H1 (cell line): ENCODE measurements at regions not wholly inside any gene's neighbourhood (a gene's known extent, or its start where the extent isn't known, plus 50 kb on each side); places are given as distances from the start of the nearest gene placed in this dataset.
A peak's percentile ranks its signal among the peaks of the same experiment; 100 is the strongest.

Source experiments
- CTCF ChIA-PET: fragments of 300-600 bp; sonication (Branson Sonifier 250); formaldehyde crosslinking; loops from one replicate; lab custom pipeline; 2021; ENCODE audit not compliant: partially characterized antibody; lab: Charles Lee
- POLR2A ChIA-PET: fragments of 300-600 bp; sonication (Branson Sonifier 250); formaldehyde crosslinking; loops from one replicate; lab custom pipeline; 2021; ENCODE audit warnings: inconsistent platforms; ENCODE audit not compliant: partially characterized antibody; lab: Charles Lee
- DNase-seq, 2 experiments: peaks; one replicate each; pipeline versions ENCODE4 v3.0.0 to v3.0.0-alpha.2; 2010 to 2022; ENCODE audit warnings: low spot score in 2 of 2, low read depth in 1 of 2, mixed read lengths in 1 of 2
- FAIRE-seq: peaks from 2 replicates; lab custom pipeline; 2011; peaks lifted over from hg19 to GRCh38; lab: Jason Lieb, UNC
- H2AFZ ChIP-seq: 2 replicates; pipeline ENCODE4 v1.8.1; 2012; ENCODE audit warnings: low read length, inconsistent platforms
- H2AK5ac ChIP-seq: 2 replicates; pipeline ENCODE4 v1.6.1; 2013; ENCODE audit warnings: low read depth, low read length
- H2BK120ac ChIP-seq: replicated peaks from 2 replicates; pipeline ENCODE3; 2013; ENCODE audit warnings: low read depth, low read length, inconsistent platforms
- H2BK12ac ChIP-seq: 2 replicates; pipeline ENCODE4 v1.6.1; 2013; ENCODE audit warnings: low read depth, low read length
- H2BK15ac ChIP-seq: 2 replicates; pipeline ENCODE4 v1.6.1; 2013; ENCODE audit warnings: low read length
- H2BK20ac ChIP-seq: 2 replicates; pipeline ENCODE4 v1.6.1; 2013; ENCODE audit warnings: low read length
- H2BK5ac ChIP-seq: 2 replicates; pipeline ENCODE4 v1.6.1; 2013; ENCODE audit warnings: low read depth, low read length
- H3K14ac ChIP-seq: 2 replicates; pipeline ENCODE4 v1.6.1; 2013; ENCODE audit warnings: inconsistent platforms; ENCODE audit not compliant: insufficient read length
- H3K18ac ChIP-seq: 2 replicates; pipeline ENCODE4 v1.6.1; 2013; ENCODE audit warnings: low read length; ENCODE audit errors: extremely low read depth
- H3K23ac ChIP-seq: 2 replicates; pipeline ENCODE4 v1.6.1; 2013; ENCODE audit warnings: inconsistent platforms; ENCODE audit not compliant: insufficient read length
- H3K23me2 ChIP-seq: 2 replicates; pipeline ENCODE4 v1.6.1; 2013; ENCODE audit warnings: low read depth, low read length
- H3K27ac ChIP-seq: 2 replicates; pipeline ENCODE4 v1.6.1; 2011; ENCODE audit warnings: low read depth, low read length, inconsistent platforms
- H3K27me3 ChIP-seq, 4 experiments: replicated peaks in 1 of 4; 1 replicate in 1 of 4; 2 replicates in 3 of 4; pipeline versions ENCODE4 v1.6.1 to v1.8.1; 2011 to 2013; ENCODE audit warnings: low read length in 3 of 4, mild to moderate bottlenecking in 3 of 4, inconsistent platforms in 2 of 4, mixed read lengths in 2 of 4, moderate library complexity in 1 of 4; ENCODE audit not compliant: control insufficient read depth in 3 of 4, insufficient read depth in 3 of 4; ENCODE audit errors: extremely low read depth in 1 of 4
- H3K36me3 ChIP-seq, 4 experiments: 2 replicates each; pipeline versions ENCODE4 v1.6.1 to v1.8.1; 2011 to 2013; ENCODE audit warnings: mild to moderate bottlenecking in 4 of 4, low read length in 3 of 4, moderate library complexity in 2 of 4, control low read depth in 1 of 4, inconsistent platforms in 1 of 4; ENCODE audit not compliant: insufficient read depth in 4 of 4, control insufficient read depth in 2 of 4
- H3K4ac ChIP-seq: replicated peaks from 2 replicates; pipeline ENCODE3; 2013; ENCODE audit warnings: low read length, low read depth, mixed read lengths, inconsistent platforms; ENCODE audit not compliant: insufficient read length
- H3K4me1 ChIP-seq, 4 experiments: replicated peaks in 1 of 4; 1 replicate in 1 of 4; 2 replicates in 3 of 4; pipeline versions ENCODE4 v1.6.1 to v1.8.1; 2011 to 2013; ENCODE audit warnings: low read length in 3 of 4, inconsistent platforms in 2 of 4, mixed read lengths in 1 of 4; ENCODE audit not compliant: insufficient read depth in 4 of 4, control insufficient read depth in 3 of 4
- H3K4me2 ChIP-seq, 2 experiments: 2 replicates each; pipeline versions ENCODE4 v1.6.1 to v1.8.1; 2011 to 2013; ENCODE audit warnings: low read depth in 2 of 2, low read length in 2 of 2, control low read depth in 1 of 2, inconsistent platforms in 1 of 2, mild to moderate bottlenecking in 1 of 2; ENCODE audit not compliant: insufficient read depth in 1 of 2
- H3K4me3 ChIP-seq, 4 experiments: fragments of 200-600, 300-600 bp in 1 of 4; sonication (generic), shearing (Covaris generic), sonication (Bioruptor Twin) in 1 of 4; 2 replicates each; pipeline versions ENCODE4 v1.5.1 to v1.8.1; 2011 to 2016; ENCODE audit warnings: low read length in 4 of 4, low read depth in 3 of 4, control low read depth in 2 of 4, inconsistent platforms in 2 of 4, mild to moderate bottlenecking in 2 of 4, mixed read lengths in 1 of 4, moderate library complexity in 1 of 4; ENCODE audit not compliant: insufficient read depth in 2 of 4; ENCODE audit errors: extremely low read depth in 1 of 4
- H3K56ac ChIP-seq: replicated peaks from 2 replicates; pipeline ENCODE3; 2013; ENCODE audit warnings: low read depth, mild to moderate bottlenecking, mixed read lengths, low read length, inconsistent platforms; ENCODE audit not compliant: insufficient read length
- H3K79me1 ChIP-seq: 2 replicates; pipeline ENCODE4 v1.6.1; 2013; ENCODE audit warnings: low read depth, low read length, control low read depth
- H3K79me2 ChIP-seq, 2 experiments: 2 replicates each; pipeline versions ENCODE4 v1.6.1 to v1.8.1; 2012 to 2013; ENCODE audit warnings: low read length in 2 of 2, mild to moderate bottlenecking in 2 of 2, inconsistent platforms in 1 of 2; ENCODE audit not compliant: insufficient read depth in 2 of 2, control insufficient read depth in 1 of 2
- H3K9ac ChIP-seq, 4 experiments: replicated peaks in 1 of 4; 1 replicate in 1 of 4; 2 replicates in 3 of 4; pipeline versions ENCODE4 v1.6.1 to v1.8.1; 2011 to 2013; ENCODE audit warnings: low read depth in 3 of 4, low read length in 3 of 4, control low read depth in 2 of 4, mild to moderate bottlenecking in 2 of 4, moderate library complexity in 2 of 4, inconsistent platforms in 1 of 4; ENCODE audit errors: extremely low read depth in 1 of 4
- H3K9me3 ChIP-seq, 2 experiments: 2 replicates each; pipeline versions ENCODE4 v1.6.1 to v1.8.1; 2012 to 2013; ENCODE audit warnings: mild to moderate bottlenecking in 2 of 2, moderate library complexity in 2 of 2, control low read depth in 1 of 2, inconsistent platforms in 1 of 2, low read depth in 1 of 2, low read length in 1 of 2, mixed read lengths in 1 of 2; ENCODE audit not compliant: insufficient read depth in 2 of 2
- H4K20me1 ChIP-seq, 2 experiments: replicated peaks in 1 of 2; 2 replicates each; pipeline versions ENCODE3 to v1.8.1; 2011 to 2013; ENCODE audit warnings: inconsistent platforms in 2 of 2, low read length in 2 of 2, mild to moderate bottlenecking in 1 of 2; ENCODE audit not compliant: insufficient read depth in 2 of 2, control insufficient read depth in 1 of 2
- H4K5ac ChIP-seq: 2 replicates; pipeline ENCODE4 v1.6.1; 2013; ENCODE audit warnings: low read length, low read depth, mixed read lengths, inconsistent platforms; ENCODE audit not compliant: insufficient read length
- H4K8ac ChIP-seq: 2 replicates; pipeline ENCODE4 v1.8.0; 2013; ENCODE audit warnings: mild to moderate bottlenecking, moderate library complexity, low read length, inconsistent platforms; ENCODE audit not compliant: insufficient read depth; ENCODE audit errors: extremely low read depth
- H4K91ac ChIP-seq: replicated peaks from 2 replicates; pipeline ENCODE3; 2013; ENCODE audit warnings: low read length, mixed read lengths, inconsistent platforms; ENCODE audit not compliant: insufficient read length
- BCL11A ChIP-seq, 2 experiments: IDR thresholded peaks; one replicate each; pipeline ENCODE4 v1.6.1; 2011; ENCODE audit warnings: low read depth in 2 of 2, low read length in 2 of 2, mild to moderate bottlenecking in 2 of 2
- EGR1 ChIP-seq: IDR thresholded peaks from 2 replicates; pipeline ENCODE4 v1.6.1; 2011; ENCODE audit warnings: low read depth, low read length, borderline replicate concordance
- GABPA ChIP-seq: IDR thresholded peaks from 2 replicates; pipeline ENCODE4 v1.6.1; 2011; ENCODE audit warnings: mild to moderate bottlenecking, low read length, moderate library complexity, borderline replicate concordance; ENCODE audit not compliant: insufficient read depth
- HDAC2 ChIP-seq, 2 experiments: fragments of 300-600 bp in 1 of 2; sonication (generic) in 1 of 2; IDR thresholded peaks; 2 replicates each; pipeline ENCODE4 v1.6.1; 2011 to 2012; ENCODE audit warnings: low read depth in 2 of 2, low read length in 2 of 2, mild to moderate bottlenecking in 2 of 2, moderate library complexity in 2 of 2, borderline replicate concordance in 1 of 2, inconsistent platforms in 1 of 2
- KDM1A ChIP-seq: fragments of 200-600, 300-600 bp; sonication (generic); IDR thresholded peaks from 2 replicates; pipeline ENCODE4 v1.7.1; 2016; ENCODE audit warnings: mild to moderate bottlenecking, low read length, borderline replicate concordance
- SP1 ChIP-seq: IDR thresholded peaks from 2 replicates; pipeline ENCODE4 v1.6.1; 2011; ENCODE audit warnings: low read depth, low read length
- TCF12 ChIP-seq: IDR thresholded peaks from 2 replicates; pipeline ENCODE4 v1.6.1; 2011; ENCODE audit warnings: low read depth, mild to moderate bottlenecking, low read length
- WGBS, 2 experiments: shearing (Covaris generic) in 1 of 2; methylation state at CpG; one replicate each; pipeline versions ENCODE4 v1.1.6 to v1.1.7; 2013 to 2015; ENCODE audit warnings: low lambda C conversion rate in 2 of 2, mixed read lengths in 2 of 2, inconsistent platforms in 1 of 2, low coverage in 1 of 2, missing lambda C conversion rate in 1 of 2; ENCODE audit not compliant: insufficient replicate concordance in 2 of 2, insufficient coverage in 1 of 2, insufficient read length in 1 of 2; ENCODE audit errors: extremely low coverage in 1 of 2, missing lambda C conversion rate in 1 of 2; 5-methylcytosine and 5-hydroxymethylcytosine counted together
- TF ChIP-seq, protein P1 (sequence below): IDR thresholded peaks from 2 replicates; pipeline ENCODE4 v1.6.1; 2012; ENCODE audit warnings: low read length, inconsistent platforms

DNA sequence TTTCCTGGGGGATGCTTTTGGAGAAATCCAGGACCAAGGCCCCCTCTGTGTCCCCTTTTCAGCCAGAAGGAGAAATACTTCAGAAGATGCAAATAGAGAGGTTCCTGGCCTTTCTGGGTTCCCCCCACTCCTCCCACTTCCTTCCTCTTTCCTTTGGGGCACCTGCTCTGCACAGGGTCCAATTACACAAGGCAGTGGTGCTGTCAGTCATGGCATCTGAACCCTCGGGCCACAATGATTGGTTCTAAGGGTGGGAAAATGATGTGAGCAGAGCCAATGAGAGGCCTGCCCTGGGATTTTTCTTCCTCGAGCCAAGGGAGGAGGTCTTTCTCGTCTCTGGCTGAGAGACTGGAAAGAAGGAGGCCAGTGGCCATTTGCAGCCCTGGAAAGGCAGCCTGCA lies 282.2 kb downstream of the NPHP4 start:
- no peak overlapping the region for H2BK120ac ChIP-seq
- TF ChIP-seq SP1 = 0 out of 2 replicates have a peak, but pooled peaks have one; percentile 28
- no peak for TF ChIP-seq EGR1
- TF ChIP-seq BCL11A (IDR thresholded peaks at IDR 0.05; ENCODE audit: low read depth in 2 of 2, low read length in 2 of 2) = no peak
- no peak for TF ChIP-seq TCF12
- TF ChIP-seq, protein P1, sequence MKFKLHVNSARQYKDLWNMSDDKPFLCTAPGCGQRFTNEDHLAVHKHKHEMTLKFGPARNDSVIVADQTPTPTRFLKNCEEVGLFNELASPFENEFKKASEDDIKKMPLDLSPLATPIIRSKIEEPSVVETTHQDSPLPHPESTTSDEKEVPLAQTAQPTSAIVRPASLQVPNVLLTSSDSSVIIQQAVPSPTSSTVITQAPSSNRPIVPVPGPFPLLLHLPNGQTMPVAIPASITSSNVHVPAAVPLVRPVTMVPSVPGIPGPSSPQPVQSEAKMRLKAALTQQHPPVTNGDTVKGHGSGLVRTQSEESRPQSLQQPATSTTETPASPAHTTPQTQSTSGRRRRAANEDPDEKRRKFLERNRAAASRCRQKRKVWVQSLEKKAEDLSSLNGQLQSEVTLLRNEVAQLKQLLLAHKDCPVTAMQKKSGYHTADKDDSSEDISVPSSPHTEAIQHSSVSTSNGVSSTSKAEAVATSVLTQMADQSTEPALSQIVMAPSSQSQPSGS = no peak
- TF ChIP-seq HDAC2 (IDR thresholded peaks at IDR 0.05; ENCODE audit: borderline replicate concordance in 1 of 2, low read depth in 2 of 2, low read length in 2 of 2) = no peak
- no peak for TF ChIP-seq KDM1A
- TF ChIP-seq GABPA = no peak
- TF ChIP-seq, all 59 proteins: peak for 1
- Histone ChIP-seq H3K36me3 (no peaks in the 10 kb centered on the region), H2BK12ac (no peak overlapping the region), H4K8ac (no peak overlapping the region), H4K5ac (no peak overlapping the region), H2AFZ (no peak overlapping the region), H3K23ac (no peak overlapping the region), H3K27me3 (no peaks in the 10 kb centered on the region; a peak in 1 of 7 replicates), H3K4me3 (no peak overlapping the region), H3K27ac (no peak overlapping the region), H3K79me2 (no peaks in the 10 kb centered on the region), H3K4ac (no peak overlapping the region), H3K79me1 (no peaks in the 10 kb centered on the region), H2BK5ac (no peak overlapping the region), H3K56ac (no peak overlapping the region), H2BK20ac (no peak overlapping the region), H3K23me2 (peaks cover 2% of the 10 kb centered on the region; the same call in 1 of the 2 replicates), H4K20me1 (no peaks in the 10 kb centered on the region), H3K14ac (no peak overlapping the region), H3K18ac (no peak overlapping the region), H3K9me3 (no peaks in the 10 kb centered on the region), H2AK5ac (no peak overlapping the region), H3K4me1 (peaks cover 0 to 5% (median 1%) of the 10 kb centered on the region in 4 experiments; a peak in 5 of 7 replicates), H3K4me2 (no peak overlapping the region), H3K9ac (no peak overlapping the region), H4K91ac (no peak overlapping the region), H2BK15ac (no peak overlapping the region)
- ChIA-PET POLR2A (no interaction called here), CTCF (interaction anchor here (1.0 to 1.2 kb wide), 3 partner anchors 22 to 200 kb away, joined by 3 read pairs; no protein-coding TSS in a partner anchor)
- 90% methylated on average over 3 of the region's 3 CpGs; no CpG with 5 or more reads in 1 of the 2 experiments for WGBS, 2 experiments
- DNase-seq (no peak), FAIRE-seq (no peak)
